ENCODE measurements at regions not wholly inside any gene's neighbourhood (a gene's known extent, or its start where the extent isn't known, plus 50 kb on each side); places are given as distances from the start of the nearest gene placed in this dataset.
"Not testable (repeated sequence)": the region's sequence is repeated elsewhere in the genome, so short reads cannot be mapped to it uniquely, and the experiment has no call there.

GRCh38 chr11:82533628-82534327, 199.9 kb downstream of the FAM181B start:
- no peak for DNase-seq

- no peak for DNase-seq
Measured at GRCh38 chr11:82529936-82530335, 203.7 kb downstream of the FAM181B start.

DNA sequence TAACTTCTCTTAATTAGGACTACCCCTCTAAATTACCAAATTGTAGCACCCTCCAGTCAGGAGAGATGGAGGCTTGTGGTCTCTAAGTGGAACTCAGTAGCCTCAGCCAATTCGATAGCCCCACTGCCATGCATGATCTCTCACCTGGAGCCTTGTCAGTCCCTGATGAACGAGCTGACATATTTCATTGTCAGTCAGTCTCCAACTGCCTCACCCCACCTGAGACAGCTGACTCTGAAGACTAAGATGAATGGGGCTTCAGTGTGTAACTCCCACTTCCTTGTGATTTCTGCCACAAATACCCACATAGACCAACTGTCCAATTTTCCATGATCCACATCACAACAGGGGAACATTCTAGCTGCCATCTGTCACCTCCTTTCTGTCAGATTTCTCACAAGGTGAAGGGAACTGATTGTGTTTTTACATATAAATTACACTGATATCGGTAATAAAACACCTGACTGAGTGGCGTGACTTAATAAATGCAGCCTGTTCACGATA, 206.5 kb downstream of the FAM181B start:
- DNase-seq: no peak

- DNase-seq: no peak
Measured at GRCh38 chr11:82523141-82523540, 210.5 kb downstream of the FAM181B start.

GRCh38 chr11:82521427-82521826, 212.2 kb downstream of the FAM181B start:
- DNase-seq: no peak

GRCh38 chr11:82507288-82507687, 226.4 kb downstream of the FAM181B start:
- no peak for DNase-seq

- DNase-seq: no peak
Measured at GRCh38 chr11:82505379-82505778, 228.3 kb downstream of the FAM181B start.

GRCh38 chr11:82501174-82501573, 232.5 kb downstream of the FAM181B start:
- DNase-seq: not testable (repeated sequence)

GRCh38 chr11:82494988-82495432, 238.7 kb downstream of the FAM181B start:
- DNase-seq: no peak

DNA sequence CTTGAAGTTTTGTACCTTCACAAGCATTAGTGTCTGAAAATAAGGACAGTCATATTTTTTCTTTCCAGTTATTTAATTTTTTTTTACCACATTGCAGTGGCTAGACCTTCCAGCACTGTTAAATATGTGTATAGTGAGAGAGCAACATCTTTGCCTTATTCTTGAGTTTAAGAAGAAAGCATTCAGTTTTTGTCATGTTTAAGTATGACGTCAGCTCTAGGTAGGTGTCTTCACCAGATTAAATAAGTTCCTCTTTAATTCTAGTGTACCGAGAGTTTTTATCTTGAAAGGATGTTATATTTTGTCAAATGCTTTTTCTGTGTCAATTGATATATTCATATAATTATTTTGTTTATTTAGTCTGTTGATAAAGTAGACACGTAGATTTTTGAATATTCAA, 258.8 kb downstream of the FAM181B start:
- no peak for DNase-seq

DNA sequence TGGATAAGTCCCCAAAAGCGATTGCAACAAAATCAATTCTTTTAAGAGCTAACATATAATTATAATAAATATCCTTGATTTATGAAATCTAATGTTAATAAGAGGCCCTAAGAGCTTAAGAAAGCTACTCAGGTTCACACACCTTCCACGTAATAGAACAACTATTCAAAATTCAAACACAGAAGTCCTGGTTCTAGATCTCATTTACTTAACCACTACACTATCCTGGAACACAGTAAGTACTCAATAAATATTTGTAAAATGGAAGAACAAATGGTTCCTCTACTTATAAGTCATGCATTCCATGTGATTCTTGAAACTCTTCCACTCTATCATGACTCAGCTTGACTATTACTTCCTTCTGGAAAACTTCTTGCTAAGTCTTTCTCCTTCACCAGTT, 268.2 kb downstream of the FAM181B start:
- DNase-seq: no peak

DNA sequence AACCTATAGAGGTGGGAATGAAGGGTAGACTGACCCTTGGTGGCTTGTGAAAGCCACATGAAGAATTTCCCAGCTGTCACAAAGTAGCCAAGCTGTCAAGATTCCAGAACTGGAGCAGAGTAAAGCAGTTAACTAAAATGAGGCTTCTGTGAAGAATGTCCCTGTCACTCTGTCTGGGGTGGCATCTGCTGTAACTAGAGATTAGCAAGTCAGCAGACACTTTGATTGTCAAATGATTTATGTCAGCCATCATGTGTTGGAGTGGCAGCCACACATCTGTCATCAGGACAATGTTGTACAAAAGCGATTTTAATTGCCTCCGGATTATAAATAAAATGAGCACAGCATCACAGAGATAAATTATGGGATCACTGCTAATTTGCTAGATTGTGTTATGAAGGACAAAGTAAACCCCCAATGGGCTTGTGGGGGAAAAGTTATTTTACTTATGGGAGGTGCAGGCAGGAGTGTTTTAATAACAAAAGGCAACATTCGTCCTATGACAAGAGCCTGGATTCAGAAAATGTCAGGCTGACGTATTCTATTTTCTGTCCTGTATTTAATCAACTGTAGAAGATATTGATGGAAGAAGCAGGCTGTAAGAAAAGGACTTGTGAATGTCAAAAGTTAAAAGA, 270.9 kb downstream of the FAM181B start:
- DNase-seq: no peak

- no peak for DNase-seq
Measured at GRCh38 chr11:82458761-82459160, 274.9 kb downstream of the FAM181B start.

DNA sequence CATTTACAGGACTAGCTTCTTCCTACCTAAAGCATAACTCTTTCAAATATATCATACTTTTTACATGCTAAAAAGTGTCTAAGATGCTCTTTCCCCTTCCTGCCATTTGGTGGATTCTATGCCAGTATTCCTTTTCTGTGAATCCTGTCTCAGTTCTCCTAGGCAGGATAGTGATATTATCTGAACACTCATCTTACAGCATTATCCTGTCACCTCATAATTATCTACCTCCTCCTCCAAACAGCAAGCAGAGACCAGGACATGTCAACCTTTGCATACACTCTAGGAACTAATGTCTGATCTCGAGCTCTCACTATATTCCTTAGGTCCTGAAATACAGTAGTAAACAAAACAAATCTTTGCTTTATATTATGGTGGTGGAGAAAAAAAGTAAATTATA, 275.5 kb downstream of the FAM181B start:
- no peak for DNase-seq

DNA sequence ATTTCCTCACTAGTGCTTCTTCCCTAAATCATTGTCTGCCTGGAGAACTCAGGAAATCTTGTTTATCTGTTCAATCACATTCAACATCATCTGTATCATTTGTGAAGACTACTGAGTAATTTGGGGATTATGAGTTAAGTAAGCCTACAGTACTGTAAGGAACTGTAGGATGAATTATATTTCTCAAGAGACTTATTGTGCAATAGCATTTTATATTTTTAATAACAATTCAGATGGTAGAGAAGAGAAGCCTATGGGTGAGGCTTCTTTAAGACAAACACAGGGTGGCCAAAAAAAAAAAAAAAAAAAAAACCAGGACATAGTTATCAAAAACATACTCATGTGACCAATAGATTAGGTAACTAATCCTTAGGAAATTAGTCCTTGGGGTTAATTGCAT, 282.7 kb downstream of the FAM181B start:
- no peak for DNase-seq

- DNase-seq: no peak
Measured at GRCh38 chr11:82406611-82407010, 327.1 kb downstream of the FAM181B start.

DNA sequence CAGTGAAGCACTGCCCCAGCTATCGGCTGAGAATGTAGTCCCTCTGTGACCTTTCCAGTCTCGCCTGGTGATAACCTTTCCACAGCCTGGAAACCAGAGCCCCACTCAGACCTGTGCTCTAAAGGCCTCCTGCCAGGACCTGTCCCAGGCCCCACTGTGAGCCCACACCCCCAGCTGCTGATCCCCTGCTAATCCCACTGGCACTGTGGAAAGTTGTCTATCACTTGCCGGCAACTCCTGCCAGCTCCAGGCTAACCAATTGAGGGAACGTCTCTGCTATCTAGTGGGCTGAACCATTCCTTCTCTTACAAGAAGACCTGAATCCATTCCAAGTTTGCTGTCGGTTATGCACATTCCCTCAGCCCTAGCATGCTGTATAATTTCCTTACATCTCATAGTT, 328.2 kb downstream of the FAM181B start:
- DNase-seq: no peak

- no peak for DNase-seq
Measured at GRCh38 chr11:82404981-82405380, 328.7 kb downstream of the FAM181B start.

DNA sequence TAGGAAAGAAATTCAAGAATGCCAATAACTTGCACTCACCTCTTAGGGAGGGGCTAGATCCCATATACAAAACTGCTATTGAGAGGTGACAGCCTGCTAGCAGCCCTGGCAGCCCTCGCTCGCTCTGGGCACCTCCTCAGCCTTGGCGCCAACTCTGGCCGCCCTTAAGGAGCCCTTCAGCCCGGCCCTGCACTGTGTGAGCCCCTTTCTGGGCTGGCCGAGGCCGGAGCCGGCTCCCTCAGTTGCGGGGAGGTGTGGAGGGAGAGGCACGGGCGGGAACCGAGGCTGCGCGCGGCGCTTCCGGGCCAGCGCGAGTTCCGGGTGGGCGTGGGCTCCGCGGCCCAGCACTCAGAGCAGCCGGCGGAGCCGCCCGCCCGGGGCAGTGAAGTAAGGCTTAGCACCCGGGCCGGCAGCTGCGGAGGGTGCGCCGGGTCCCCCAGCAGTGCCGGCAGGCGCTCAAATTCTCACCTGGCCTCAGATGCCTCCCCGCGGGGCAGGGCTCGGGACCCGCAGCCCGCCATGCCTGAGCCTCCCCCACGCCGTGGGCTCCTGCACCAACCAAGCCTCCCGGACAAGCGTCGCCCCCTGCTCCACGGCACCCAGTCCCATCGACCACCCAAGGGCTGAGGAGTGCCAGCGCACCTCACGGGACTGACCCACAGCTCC, 329.9 kb downstream of the FAM181B start:
- DNase-seq: no peak

DNA sequence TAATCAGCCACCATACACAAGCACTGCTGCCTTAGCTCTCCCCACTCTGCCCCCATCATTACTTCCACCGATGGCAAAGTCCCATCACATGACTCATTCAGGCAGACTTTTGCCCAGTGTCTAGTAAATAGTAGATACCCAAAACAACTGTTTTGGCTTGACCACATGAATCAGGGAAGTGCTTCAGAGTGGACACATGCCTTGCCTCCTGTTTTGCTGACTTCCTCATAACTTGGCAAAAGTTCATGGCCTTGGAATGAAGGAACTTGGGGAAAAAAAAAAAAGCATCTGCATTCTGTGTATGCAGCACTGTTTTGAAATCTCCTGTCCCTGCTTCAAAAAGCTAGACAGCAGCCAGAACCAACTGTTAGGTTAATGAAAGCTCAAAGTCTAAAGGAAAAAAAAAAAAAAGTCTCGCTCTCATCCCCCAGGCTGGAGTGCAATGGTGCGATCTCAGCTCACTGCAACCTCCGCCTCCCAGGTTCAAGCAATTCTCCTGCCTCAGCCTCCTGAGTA, 335.3 kb downstream of the FAM181B start:
- no peak for DNase-seq

- not testable (repeated sequence) for DNase-seq
Measured at GRCh38 chr11:82396639-82397038, 337.0 kb downstream of the FAM181B start.

DNA sequence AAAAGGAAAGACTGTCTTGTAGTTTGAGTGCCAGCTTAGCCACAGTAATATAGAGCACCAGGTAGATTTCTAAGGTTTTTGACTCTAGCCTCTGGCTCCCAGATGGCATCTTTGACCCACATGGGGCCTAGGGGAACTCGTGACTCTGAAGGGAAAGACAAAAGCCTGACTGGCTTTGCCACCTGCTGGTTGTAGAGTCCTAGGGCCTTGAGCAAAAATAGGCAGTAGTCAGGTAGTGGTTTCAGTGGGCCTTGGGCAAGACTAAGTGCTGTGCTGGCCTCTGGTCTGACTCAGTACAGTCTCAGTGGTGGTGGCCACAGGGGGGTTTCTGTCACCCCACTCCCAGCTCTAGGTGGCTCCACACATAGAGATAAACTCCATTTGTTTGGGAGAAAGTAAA, 349.4 kb downstream of the FAM181B start:
- no peak for DNase-seq

- no peak for DNase-seq
Measured at GRCh38 chr11:82373781-82374542, 359.7 kb downstream of the FAM181B start.
